Neural cell (in vitro differentiated cells): ENCODE measurements at regions not wholly inside any gene's neighbourhood (a gene's known extent, or its start where the extent isn't known, plus 50 kb on each side); places are given as distances from the start of the nearest gene placed in this dataset.

Source experiments
- H2AFZ ChIP-seq: fragments of 200-600, 300-800 bp; sonication (generic), shearing (Covaris generic); 2 replicates; pipeline ENCODE4 v1.6.0; 2014; ENCODE audit warnings: low read depth, mild to moderate bottlenecking, antibody characterized with exemption, low read length, moderate library complexity
- H3F3A ChIP-seq: fragments of 200-600 bp; shearing (Covaris generic); 2 replicates; pipeline ENCODE4 v1.6.1; 2016; ENCODE audit warnings: mild to moderate bottlenecking, moderate library complexity, mixed read lengths, antibody characterized with exemption, low read length; ENCODE audit not compliant: insufficient read depth, poor library complexity, severe bottlenecking
- H3K27ac ChIP-seq: fragments of 200-600, 300-800 bp; sonication (generic), shearing (Covaris generic); 2 replicates; pipeline ENCODE4 v1.5.1; 2014; ENCODE audit warnings: mild to moderate bottlenecking, low read length, moderate library complexity
- H3K27me3 ChIP-seq: fragments of 300-800, 200-600 bp; sonication (generic), shearing (Covaris generic); 2 replicates; pipeline ENCODE4 v1.6.0; 2014; ENCODE audit warnings: mild to moderate bottlenecking, low read depth, low read length, moderate library complexity; ENCODE audit not compliant: insufficient read depth
- H3K36me3 ChIP-seq: fragments of 300-800, 200-600 bp; sonication (generic), shearing (Covaris generic); 2 replicates; pipeline ENCODE4 v1.5.1; 2014; ENCODE audit warnings: mild to moderate bottlenecking, antibody characterized with exemption, low read length, moderate library complexity; ENCODE audit not compliant: insufficient read depth
- H3K4me2 ChIP-seq: fragments of 300-800, 200-600 bp; sonication (generic), shearing (Covaris generic); 2 replicates; pipeline ENCODE4 v1.6.0; 2014; ENCODE audit warnings: mild to moderate bottlenecking, low read length
- H3K4me3 ChIP-seq: fragments of 300-800, 200-600 bp; sonication (generic), shearing (Covaris generic); 2 replicates; pipeline ENCODE4 v1.5.1; 2014; ENCODE audit warnings: mild to moderate bottlenecking, low read length, moderate library complexity
- H3K79me2 ChIP-seq: fragments of 200-600 bp; shearing (Covaris generic); replicated peaks from 2 replicates; pipeline ENCODE4 v1.6.0; 2014; ENCODE audit warnings: mild to moderate bottlenecking, low read length, moderate library complexity; ENCODE audit not compliant: insufficient read depth
- H3K9ac ChIP-seq: fragments of 300-800, 200-600 bp; sonication (generic), shearing (Covaris generic); 2 replicates; pipeline ENCODE4 v1.6.1; 2016; ENCODE audit warnings: mild to moderate bottlenecking, low read length, mixed read lengths
- H3K9me2 ChIP-seq: fragments of 200-600 bp; shearing (Covaris generic); 2 replicates; pipeline ENCODE4 v1.6.1; 2016; ENCODE audit warnings: mild to moderate bottlenecking, low read length, mixed read lengths; ENCODE audit not compliant: insufficient read depth
- H3K9me3 ChIP-seq: fragments of 200-600, 300-800 bp; sonication (generic), shearing (Covaris generic); 2 replicates; pipeline ENCODE4 v1.6.1; 2016; ENCODE audit warnings: mild to moderate bottlenecking, mixed run types, low read length, moderate library complexity, mixed read lengths
- H4K20me1 ChIP-seq: fragments of 200-600 bp; shearing (Covaris generic); 2 replicates; pipeline ENCODE4 v1.6.1; 2016; ENCODE audit warnings: mild to moderate bottlenecking, mixed run types; ENCODE audit not compliant: insufficient read depth
- EP300 ChIP-seq: fragments of 450-650 bp; conservative IDR thresholded peaks from 2 replicates; pipeline ENCODE4 v1.6.1; 2014; ENCODE audit warnings: antibody characterized with exemption, mild to moderate bottlenecking, moderate library complexity; ENCODE audit not compliant: poor library complexity, severe bottlenecking
- EZH2 ChIP-seq: fragments of 200-600, 300-800 bp; shearing (Covaris generic), sonication (generic); IDR thresholded peaks from 2 replicates; pipeline ENCODE4 v1.6.1; 2014; ENCODE audit warnings: antibody characterized with exemption, low read length, borderline replicate concordance, mild to moderate bottlenecking; ENCODE audit not compliant: insufficient read depth, poor library complexity, severe bottlenecking
- MXI1 ChIP-seq: fragments of 450-650 bp; conservative IDR thresholded peaks from 2 replicates; pipeline ENCODE4 v1.6.1; 2014; ENCODE audit warnings: antibody characterized with exemption, mild to moderate bottlenecking; ENCODE audit not compliant: poor library complexity, severe bottlenecking
- POLR2AphosphoS5 ChIP-seq: IDR thresholded peaks from 2 replicates; pipeline ENCODE4 v1.6.1; 2012
- RAD21 ChIP-seq: fragments of 450-650 bp; conservative IDR thresholded peaks from 2 replicates; pipeline ENCODE4 v1.6.1; 2014; ENCODE audit warnings: antibody characterized with exemption, mild to moderate bottlenecking, moderate library complexity
- SMC3 ChIP-seq: fragments of 450-650 bp; conservative IDR thresholded peaks from 2 replicates; pipeline ENCODE4 v1.6.1; 2014; ENCODE audit warnings: antibody characterized with exemption, mild to moderate bottlenecking, moderate library complexity; ENCODE audit not compliant: poor library complexity
- TAF1 ChIP-seq: IDR thresholded peaks from 2 replicates; pipeline ENCODE4 v1.6.1; 2012; ENCODE audit warnings: low read depth
- TF ChIP-seq, protein P1 (sequence below): fragments of 450-650 bp; IDR thresholded peaks from 2 replicates; pipeline ENCODE4 v1.5.1; 2014; ENCODE audit warnings: antibody characterized with exemption, mild to moderate bottlenecking, moderate library complexity; ENCODE audit not compliant: poor library complexity, severe bottlenecking
- TF ChIP-seq, protein P2 (sequence below): IDR thresholded peaks from 2 replicates; pipeline ENCODE4 v1.6.1; 2012; ENCODE audit warnings: borderline replicate concordance

DNA sequence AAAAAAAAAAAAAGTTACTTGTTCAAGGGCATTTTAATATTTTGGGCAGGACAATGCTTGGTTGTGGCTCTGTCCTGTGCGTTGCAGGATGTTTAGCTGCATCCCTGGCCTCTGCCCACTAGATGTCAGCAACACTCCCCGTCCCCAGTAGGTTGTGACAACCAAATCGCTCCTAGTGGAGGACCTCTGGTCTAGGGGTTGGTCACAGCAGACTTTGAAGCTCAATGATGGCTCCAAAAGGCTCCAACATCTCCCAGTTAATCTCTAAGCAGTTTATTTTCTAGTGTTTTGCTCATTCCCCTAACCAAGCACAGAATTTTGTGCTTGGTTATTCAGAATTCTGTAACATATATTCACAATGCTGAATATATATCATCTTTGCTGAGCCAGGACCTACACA is 67.0 kb downstream of the CHRNA1 start:
- Histone ChIP-seq H3F3A (no peaks in the 10 kb centered on the region), H3K36me3 (no peaks in the 10 kb centered on the region), H3K9ac (no peak overlapping the region), H3K27me3 (no peaks in the 10 kb centered on the region), H3K79me2 (no peaks in the 10 kb centered on the region), H3K9me2 (no peaks in the 10 kb centered on the region), H3K4me3 (no peak overlapping the region), H4K20me1 (no peaks in the 10 kb centered on the region), H3K4me2 (no peak overlapping the region), H3K27ac (no peak overlapping the region), H3K9me3 (no peaks in the 10 kb centered on the region), H2AFZ (no peak overlapping the region)
- TF ChIP-seq TAF1, result no peak
- no peak for TF ChIP-seq EZH2
- TF ChIP-seq POLR2AphosphoS5, result no peak
- TF ChIP-seq SMC3, result peak; percentile 74
- no peak for TF ChIP-seq MXI1
- TF ChIP-seq, protein P1, sequence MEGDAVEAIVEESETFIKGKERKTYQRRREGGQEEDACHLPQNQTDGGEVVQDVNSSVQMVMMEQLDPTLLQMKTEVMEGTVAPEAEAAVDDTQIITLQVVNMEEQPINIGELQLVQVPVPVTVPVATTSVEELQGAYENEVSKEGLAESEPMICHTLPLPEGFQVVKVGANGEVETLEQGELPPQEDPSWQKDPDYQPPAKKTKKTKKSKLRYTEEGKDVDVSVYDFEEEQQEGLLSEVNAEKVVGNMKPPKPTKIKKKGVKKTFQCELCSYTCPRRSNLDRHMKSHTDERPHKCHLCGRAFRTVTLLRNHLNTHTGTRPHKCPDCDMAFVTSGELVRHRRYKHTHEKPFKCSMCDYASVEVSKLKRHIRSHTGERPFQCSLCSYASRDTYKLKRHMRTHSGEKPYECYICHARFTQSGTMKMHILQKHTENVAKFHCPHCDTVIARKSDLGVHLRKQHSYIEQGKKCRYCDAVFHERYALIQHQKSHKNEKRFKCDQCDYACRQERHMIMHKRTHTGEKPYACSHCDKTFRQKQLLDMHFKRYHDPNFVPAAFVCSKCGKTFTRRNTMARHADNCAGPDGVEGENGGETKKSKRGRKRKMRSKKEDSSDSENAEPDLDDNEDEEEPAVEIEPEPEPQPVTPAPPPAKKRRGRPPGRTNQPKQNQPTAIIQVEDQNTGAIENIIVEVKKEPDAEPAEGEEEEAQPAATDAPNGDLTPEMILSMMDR, result peak; percentile 84
- TF ChIP-seq, protein P2, sequence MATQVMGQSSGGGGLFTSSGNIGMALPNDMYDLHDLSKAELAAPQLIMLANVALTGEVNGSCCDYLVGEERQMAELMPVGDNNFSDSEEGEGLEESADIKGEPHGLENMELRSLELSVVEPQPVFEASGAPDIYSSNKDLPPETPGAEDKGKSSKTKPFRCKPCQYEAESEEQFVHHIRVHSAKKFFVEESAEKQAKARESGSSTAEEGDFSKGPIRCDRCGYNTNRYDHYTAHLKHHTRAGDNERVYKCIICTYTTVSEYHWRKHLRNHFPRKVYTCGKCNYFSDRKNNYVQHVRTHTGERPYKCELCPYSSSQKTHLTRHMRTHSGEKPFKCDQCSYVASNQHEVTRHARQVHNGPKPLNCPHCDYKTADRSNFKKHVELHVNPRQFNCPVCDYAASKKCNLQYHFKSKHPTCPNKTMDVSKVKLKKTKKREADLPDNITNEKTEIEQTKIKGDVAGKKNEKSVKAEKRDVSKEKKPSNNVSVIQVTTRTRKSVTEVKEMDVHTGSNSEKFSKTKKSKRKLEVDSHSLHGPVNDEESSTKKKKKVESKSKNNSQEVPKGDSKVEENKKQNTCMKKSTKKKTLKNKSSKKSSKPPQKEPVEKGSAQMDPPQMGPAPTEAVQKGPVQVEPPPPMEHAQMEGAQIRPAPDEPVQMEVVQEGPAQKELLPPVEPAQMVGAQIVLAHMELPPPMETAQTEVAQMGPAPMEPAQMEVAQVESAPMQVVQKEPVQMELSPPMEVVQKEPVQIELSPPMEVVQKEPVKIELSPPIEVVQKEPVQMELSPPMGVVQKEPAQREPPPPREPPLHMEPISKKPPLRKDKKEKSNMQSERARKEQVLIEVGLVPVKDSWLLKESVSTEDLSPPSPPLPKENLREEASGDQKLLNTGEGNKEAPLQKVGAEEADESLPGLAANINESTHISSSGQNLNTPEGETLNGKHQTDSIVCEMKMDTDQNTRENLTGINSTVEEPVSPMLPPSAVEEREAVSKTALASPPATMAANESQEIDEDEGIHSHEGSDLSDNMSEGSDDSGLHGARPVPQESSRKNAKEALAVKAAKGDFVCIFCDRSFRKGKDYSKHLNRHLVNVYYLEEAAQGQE, result no peak
- TF ChIP-seq RAD21, result peak; percentile 73
- TF ChIP-seq EP300, result no peak

DNA sequence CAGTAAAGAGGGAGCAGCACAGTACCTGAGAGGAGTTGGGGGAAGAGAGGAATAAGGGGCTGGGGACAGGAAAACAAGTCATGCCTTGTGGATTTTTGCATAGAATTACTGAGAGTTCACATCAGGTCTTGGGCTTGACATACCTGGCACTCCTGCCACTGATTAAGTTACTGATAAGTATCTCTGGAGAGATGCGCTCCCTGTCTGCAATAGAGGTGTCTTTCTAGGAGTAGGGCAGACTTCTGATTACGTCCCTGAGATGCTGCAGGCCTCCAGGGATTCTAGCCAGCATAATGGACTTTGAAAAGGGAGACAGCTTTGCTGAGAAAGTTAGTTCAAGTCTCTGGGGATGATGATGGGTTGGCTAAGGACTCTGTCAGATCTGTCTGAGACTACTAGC is 69.4 kb downstream of the CHRNA1 start:
- no peak overlapping the region for H3K9ac ChIP-seq
- no peaks in the 10 kb centered on the region for H4K20me1 ChIP-seq
- no peak overlapping the region for H3K27ac ChIP-seq
- no peaks in the 10 kb centered on the region for H3K9me3 ChIP-seq
- H3K36me3 ChIP-seq, result no peaks in the 10 kb centered on the region
- H3F3A ChIP-seq, result no peaks in the 10 kb centered on the region
- H2AFZ ChIP-seq, result no peak overlapping the region
- H3K4me2 ChIP-seq, result no peak overlapping the region
- TF ChIP-seq POLR2AphosphoS5 (no peak), EP300 (no peak), RAD21 (no peak), EZH2 (no peak), MXI1 (no peak), SMC3 (no peak), TAF1 (no peak)
- TF ChIP-seq, protein P2, result no peak
- TF ChIP-seq, protein P1, result no peak
- H3K4me3 ChIP-seq, result no peak overlapping the region
- H3K79me2 ChIP-seq, result no peaks in the 10 kb centered on the region
- H3K9me2 ChIP-seq, result no peaks in the 10 kb centered on the region
- no peaks in the 10 kb centered on the region for H3K27me3 ChIP-seq
